ENCODE measurements at regions not wholly inside any gene's neighbourhood (a gene's known extent, or its start where the extent isn't known, plus 50 kb on each side); places are given as distances from the start of the nearest gene placed in this dataset.

GRCh38 chr6:164308339-164308738 is 893.8 kb downstream of the QKI start:
- TF ChIP-seq SIRT6 (IDR thresholded peaks at IDR 0.05; ENCODE audit: low read depth, low read length) (no peak), CBX5 (IDR thresholded peaks at IDR 0.05; ENCODE audit: borderline replicate concordance, low read depth) (no peak), CTCF (IDR thresholded peaks at IDR 0.05 in 2 of 3, conservative IDR thresholded peaks at IDR 0.05 in 1 of 3; ENCODE audit: insufficient read depth in 2 of 3, low read depth in 1 of 3, low read length in 3 of 3) (no peak), NFYB (IDR thresholded peaks at IDR 0.05; ENCODE audit: extremely low read depth, insufficient read length) (no peak), ZNF274 (IDR thresholded peaks at IDR 0.05; ENCODE audit: borderline replicate concordance, low read depth, low read length) (no peak), EZH2 (IDR thresholded peaks at IDR 0.05; ENCODE audit: borderline replicate concordance, low read depth, low read length) (no peak)

Measured in K562 (cell line).